Central memory CD8-positive, alpha-beta T cell (primary cell): ENCODE measurements at regions not wholly inside any gene's neighbourhood (a gene's known extent, or its start where the extent isn't known, plus 50 kb on each side); places are given as distances from the start of the nearest gene placed in this dataset.

Source experiments
- ATAC-seq: fragments of 150-1000 bp; cut with Tn5 transposase; replicated peaks from 2 replicates; pipeline ENCODE4 v1.10.0; 2022; ENCODE audit warnings: mild to moderate bottlenecking, moderate FRiP score, moderate number of reproducible peaks; ENCODE audit not compliant: poor library complexity, severe bottlenecking; ENCODE audit errors: extremely low read depth
- DNase-seq, 2 donors: peaks; one replicate each; pipeline ENCODE4 v3.0.0; 2021; ENCODE audit warnings: low spot score in 2 of 2
- H3K27ac Mint-ChIP-seq: one replicate; pipeline ENCODE4 v1.8.0; 2022; ENCODE audit warnings: low read depth, mild to moderate bottlenecking, moderate library complexity, mixed read lengths
- H3K27me3 Mint-ChIP-seq: one replicate; pipeline ENCODE4 v1.8.0; 2022; ENCODE audit warnings: mixed read lengths
- H3K36me3 Mint-ChIP-seq: one replicate; pipeline ENCODE4 v1.8.0; 2022; ENCODE audit warnings: mild to moderate bottlenecking, moderate library complexity, mixed read lengths; ENCODE audit not compliant: insufficient read depth
- H3K4me1 Mint-ChIP-seq: one replicate; pipeline ENCODE4 v1.8.0; 2022; ENCODE audit warnings: mixed read lengths
- H3K4me3 Mint-ChIP-seq: one replicate; pipeline ENCODE4 v1.8.0; 2022; ENCODE audit warnings: mild to moderate bottlenecking, moderate library complexity, mixed read lengths
- H3K9me3 Mint-ChIP-seq: one replicate; pipeline ENCODE4 v1.8.0; 2022; ENCODE audit warnings: mixed read lengths

DNA sequence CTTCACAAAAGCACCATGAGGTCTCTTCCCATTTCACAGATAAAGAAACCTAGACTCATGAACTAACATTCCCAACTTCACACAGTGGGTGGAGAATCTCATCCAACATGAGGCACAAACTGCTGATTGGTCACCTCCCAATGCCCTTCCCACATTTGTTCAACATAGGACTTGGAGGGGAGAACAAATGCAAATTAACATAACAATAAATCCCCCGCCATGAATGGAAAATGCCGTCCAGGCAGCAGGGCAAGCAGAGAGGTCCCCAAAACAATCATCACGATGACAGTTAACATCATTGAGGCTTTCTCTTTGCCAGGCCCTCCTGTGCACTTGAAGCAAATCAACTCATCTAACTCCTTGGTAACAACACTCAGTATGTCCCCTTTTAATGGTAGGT lies 185.3 kb downstream of the TMEM132E start:
- DNase-seq = no peak
- Mint-ChIP-seq H3K4me3 (no peak overlapping the region), H3K27ac (no peak overlapping the region), H3K36me3 (no peaks in the 10 kb centered on the region), H3K27me3 (peaks cover 63% of the 10 kb centered on the region), H3K4me1 (no peaks in the 10 kb centered on the region), H3K9me3 (no peaks in the 10 kb centered on the region)
- ATAC-seq = no peak

DNA sequence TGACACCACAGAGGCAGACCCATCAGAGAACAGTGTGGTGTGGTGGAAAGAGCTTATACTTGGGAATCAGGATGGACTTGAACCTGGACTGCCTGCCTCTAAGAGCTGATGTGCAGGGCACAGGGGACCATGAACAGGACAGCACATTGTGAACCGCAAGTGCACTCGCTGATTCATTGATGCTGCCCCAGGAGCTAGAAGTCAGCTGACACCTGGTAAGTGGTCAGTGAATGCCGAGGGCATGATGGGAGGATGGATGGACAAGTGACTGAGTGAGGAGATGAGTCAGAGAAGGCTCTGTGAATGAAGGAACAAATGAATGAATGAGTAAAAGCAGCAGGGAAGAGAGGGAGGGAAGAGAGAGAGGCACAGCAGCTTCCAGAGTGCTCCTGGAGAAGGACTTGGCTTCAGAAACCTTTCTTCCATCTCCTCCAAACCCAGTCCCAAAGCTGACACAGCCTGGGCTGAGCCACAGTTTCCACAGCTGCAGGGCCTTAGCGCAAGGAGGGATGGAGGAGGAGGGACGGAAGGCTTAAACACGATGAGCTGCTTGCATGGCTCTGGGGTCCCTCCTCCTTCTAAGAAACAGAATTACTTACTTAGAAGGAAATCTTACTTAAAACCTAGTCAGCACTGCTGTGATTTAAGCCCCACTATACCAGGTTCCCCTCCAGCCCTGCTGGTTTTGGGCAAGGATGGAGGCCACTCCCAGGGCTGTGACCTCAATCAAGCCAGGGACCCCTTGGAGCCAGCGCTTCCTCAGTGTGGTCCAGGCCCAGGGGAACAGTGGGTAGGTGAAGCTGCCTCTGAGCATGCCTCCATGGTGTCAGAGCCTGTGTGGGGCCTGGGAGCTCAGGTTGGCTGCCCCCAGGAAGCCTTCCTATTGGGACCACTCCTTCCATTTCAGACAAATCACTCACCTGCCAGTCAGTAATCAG lies 184.6 kb downstream of the TMEM132E start:
- no peak overlapping the region for H3K4me3 Mint-ChIP-seq
- no peaks in the 10 kb centered on the region for H3K4me1 Mint-ChIP-seq
- peaks cover 68% of the 10 kb centered on the region for H3K27me3 Mint-ChIP-seq
- no peaks in the 10 kb centered on the region for H3K9me3 Mint-ChIP-seq
- no peaks in the 10 kb centered on the region for H3K36me3 Mint-ChIP-seq
- H3K27ac Mint-ChIP-seq = no peak overlapping the region
- ATAC-seq (no peak), DNase-seq (no peak)

DNA sequence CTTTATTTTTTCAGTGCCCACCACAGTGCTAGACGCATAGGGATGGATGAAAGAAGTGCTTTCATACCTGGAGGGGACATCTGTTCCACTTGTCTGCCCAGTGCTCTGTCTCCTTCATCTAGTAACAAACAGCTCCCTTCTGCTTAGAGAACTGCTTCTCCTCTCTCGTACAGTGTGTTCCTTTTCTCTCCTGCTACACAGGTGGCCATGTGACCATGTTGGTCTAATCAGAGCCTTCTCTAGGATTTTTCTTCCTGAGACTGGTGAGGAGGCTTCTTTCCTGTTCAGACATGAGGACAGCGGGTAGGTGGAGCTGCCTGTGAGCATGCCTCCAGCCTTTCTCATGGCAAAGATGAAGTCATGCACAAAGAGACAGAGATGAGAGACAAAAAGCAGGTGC lies 182.7 kb downstream of the TMEM132E start:
- DNase-seq = no peak
- Mint-ChIP-seq H3K36me3 (no peaks in the 10 kb centered on the region), H3K4me1 (no peaks in the 10 kb centered on the region), H3K4me3 (no peak overlapping the region), H3K9me3 (no peaks in the 10 kb centered on the region), H3K27me3 (peaks cover 68% of the 10 kb centered on the region), H3K27ac (no peak overlapping the region)
- no peak for ATAC-seq

DNA sequence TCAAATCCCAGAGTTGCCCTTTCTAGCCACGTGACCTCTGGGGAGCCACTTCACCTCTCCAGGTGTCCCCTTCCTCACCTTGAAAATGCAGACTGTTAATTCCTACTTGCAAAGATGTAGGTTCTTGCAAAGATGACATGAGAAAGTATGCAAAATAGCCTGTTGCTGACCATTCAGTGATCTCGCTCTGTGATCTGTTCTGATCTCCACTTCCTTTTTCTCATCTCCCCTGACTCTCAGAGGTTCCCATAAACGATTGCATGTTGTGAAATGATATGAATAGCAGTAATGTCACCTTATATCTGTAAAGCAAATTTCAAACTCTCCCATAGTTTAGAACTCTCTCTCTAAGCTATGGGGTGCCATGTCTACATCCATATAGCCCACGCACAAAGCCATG lies 182.3 kb downstream of the TMEM132E start:
- H3K4me3 Mint-ChIP-seq = no peak overlapping the region
- peaks cover 64% of the 10 kb centered on the region for H3K27me3 Mint-ChIP-seq
- no peak for DNase-seq
- H3K9me3 Mint-ChIP-seq = no peaks in the 10 kb centered on the region
- no peak overlapping the region for H3K27ac Mint-ChIP-seq
- no peaks in the 10 kb centered on the region for H3K36me3 Mint-ChIP-seq
- no peaks in the 10 kb centered on the region for H3K4me1 Mint-ChIP-seq
- ATAC-seq = no peak

DNA sequence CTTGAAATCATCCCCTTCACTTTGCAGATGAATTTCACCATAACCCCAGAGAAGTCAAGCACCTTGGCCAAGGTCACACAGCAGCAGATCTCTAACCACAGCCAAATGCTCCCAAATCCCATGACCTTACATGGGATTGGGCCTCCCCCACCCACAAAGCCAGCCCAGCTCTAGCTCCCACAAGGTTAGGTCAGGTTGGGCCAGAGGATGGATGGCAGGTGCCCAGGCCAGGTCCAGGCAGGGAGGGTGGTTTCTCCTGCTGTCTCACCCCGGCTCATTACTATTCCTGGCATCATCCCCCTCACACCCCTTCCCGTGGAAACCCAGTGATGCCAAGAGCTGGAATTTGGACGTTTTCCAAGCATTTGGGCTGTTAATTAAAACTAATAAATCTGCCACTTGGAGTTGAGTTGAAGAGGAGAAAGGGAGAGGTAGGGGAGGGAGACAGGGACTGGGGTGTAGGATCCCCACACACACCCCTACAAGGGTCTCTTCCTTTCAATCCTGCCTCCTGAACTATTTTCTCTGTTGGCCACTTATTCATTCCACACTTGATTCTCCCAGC lies 181.6 kb downstream of the TMEM132E start:
- H3K36me3 Mint-ChIP-seq = no peaks in the 10 kb centered on the region
- no peaks in the 10 kb centered on the region for H3K9me3 Mint-ChIP-seq
- H3K4me1 Mint-ChIP-seq = no peaks in the 10 kb centered on the region
- no peak overlapping the region for H3K27ac Mint-ChIP-seq
- ATAC-seq = no peak
- H3K4me3 Mint-ChIP-seq = no peak overlapping the region
- no peak for DNase-seq
- H3K27me3 Mint-ChIP-seq = peaks cover 69% of the 10 kb centered on the region

DNA sequence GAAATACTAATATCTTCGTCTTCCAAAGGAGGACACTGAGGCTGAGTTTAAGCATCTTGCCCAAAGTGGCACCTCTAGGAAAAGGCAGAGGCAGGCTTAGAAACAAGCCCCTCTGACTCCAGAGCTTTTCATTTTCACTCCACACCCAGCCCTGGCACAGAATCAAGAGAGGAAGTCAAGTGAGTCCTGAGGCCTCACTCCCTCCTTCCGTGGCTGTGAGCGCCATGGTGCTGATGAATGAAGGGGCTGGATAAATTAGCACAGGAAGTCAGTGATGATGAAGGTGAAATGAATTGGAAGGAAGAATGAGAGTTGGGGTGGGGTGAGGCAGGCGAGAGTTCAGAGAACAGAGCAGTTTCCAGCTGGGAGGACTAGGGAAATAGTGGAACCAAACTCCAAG lies 179.3 kb downstream of the TMEM132E start:
- H3K27me3 Mint-ChIP-seq = peaks cover 80% of the 10 kb centered on the region
- ATAC-seq = no peak
- no peak overlapping the region for H3K27ac Mint-ChIP-seq
- no peaks in the 10 kb centered on the region for H3K36me3 Mint-ChIP-seq
- H3K4me3 Mint-ChIP-seq = no peak overlapping the region
- no peaks in the 10 kb centered on the region for H3K9me3 Mint-ChIP-seq
- no peaks in the 10 kb centered on the region for H3K4me1 Mint-ChIP-seq
- no peak for DNase-seq

DNA sequence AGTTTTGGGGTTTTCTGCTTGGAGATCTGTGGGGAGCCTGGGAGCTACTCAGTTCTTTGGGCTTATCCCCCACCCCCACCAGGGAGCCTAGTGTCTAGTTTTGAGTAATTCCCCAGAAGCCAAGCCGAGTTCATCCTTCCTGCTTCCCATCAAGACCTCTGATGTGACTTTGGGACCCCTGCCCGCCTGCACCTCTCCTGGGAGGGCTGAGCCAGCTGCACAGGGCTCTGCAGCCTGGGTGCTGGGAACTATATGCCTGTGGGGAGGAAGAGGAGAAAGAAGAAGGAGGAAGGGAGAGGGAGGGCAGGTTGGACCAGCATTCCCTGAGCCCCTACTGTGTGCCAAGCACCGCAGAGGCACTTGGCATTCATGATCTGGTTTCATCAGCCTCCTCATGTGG lies 178.9 kb downstream of the TMEM132E start:
- Mint-ChIP-seq H3K36me3 (no peaks in the 10 kb centered on the region), H3K27ac (no peak overlapping the region), H3K4me1 (no peaks in the 10 kb centered on the region), H3K9me3 (no peaks in the 10 kb centered on the region), H3K27me3 (peaks cover 80% of the 10 kb centered on the region), H3K4me3 (no peak overlapping the region)
- no peak for DNase-seq
- ATAC-seq = no peak

DNA sequence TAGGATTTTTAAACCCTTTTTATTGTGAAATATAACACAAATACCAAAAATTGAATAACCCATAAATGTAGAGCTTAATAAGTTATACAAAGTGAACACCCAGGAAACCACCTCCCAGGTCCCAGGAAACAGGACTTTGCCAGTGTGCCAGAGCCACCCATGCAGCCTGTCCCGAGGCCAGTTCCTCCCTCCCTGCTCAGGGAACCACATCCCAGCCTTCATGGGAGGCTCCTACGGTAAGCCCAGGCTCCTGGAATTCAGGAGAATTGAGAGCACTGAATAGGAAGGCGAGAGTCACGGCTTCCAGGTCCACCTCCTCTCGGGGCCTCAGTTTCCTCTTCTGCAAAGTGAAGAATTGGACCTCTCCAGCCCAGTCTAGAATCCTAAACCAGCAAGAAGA lies 178.2 kb downstream of the TMEM132E start:
- Mint-ChIP-seq H3K9me3 (no peaks in the 10 kb centered on the region), H3K4me3 (no peak overlapping the region), H3K27me3 (peaks cover 80% of the 10 kb centered on the region), H3K4me1 (no peaks in the 10 kb centered on the region), H3K27ac (no peak overlapping the region), H3K36me3 (no peaks in the 10 kb centered on the region)
- ATAC-seq = no peak
- DNase-seq = no peak

DNA sequence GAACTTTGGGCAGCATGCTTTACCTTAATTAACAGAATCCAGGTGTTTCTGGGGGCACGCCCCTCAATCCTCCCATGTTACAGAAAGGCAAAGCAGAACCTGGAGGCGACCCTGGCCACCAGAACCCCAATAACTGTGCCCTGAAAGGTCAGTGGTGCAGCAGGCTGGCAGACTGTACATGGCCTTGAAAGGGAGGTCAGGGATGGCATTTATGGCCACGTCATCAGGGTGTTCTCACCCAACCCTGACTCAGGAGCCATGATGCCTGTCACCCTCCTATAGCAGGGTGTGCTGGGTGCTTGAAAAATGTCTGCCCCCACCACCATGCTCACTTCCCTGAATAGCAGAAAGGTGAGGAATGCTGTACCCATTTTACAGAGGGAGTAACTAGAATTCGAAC lies 177.7 kb downstream of the TMEM132E start:
- Mint-ChIP-seq H3K36me3 (no peaks in the 10 kb centered on the region), H3K4me3 (no peak overlapping the region), H3K4me1 (no peaks in the 10 kb centered on the region), H3K9me3 (no peaks in the 10 kb centered on the region), H3K27me3 (peaks cover 80% of the 10 kb centered on the region), H3K27ac (no peak overlapping the region)
- ATAC-seq (no peak), DNase-seq (no peak)

DNA sequence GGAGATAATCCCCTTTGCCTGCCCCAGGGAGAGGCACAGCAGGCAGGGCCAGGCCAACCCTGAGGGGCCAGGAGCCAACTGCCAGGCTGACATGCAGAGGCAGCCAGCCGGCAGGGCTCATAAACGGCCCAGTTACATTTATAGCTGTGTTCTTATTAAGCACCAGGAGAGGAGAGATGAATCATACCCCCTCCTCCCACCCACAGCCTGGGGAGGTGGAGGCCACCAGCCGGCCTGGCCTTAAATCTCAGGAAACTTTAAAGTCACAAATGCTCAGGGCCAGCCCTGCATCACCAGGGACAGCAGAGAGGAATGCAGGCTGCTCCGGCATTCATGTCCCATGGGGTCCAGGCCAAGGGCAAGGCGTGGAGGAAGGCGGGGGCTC lies 177.2 kb downstream of the TMEM132E start:
- ATAC-seq = no peak
- no peak for DNase-seq
- Mint-ChIP-seq H3K36me3 (no peaks in the 10 kb centered on the region), H3K4me1 (no peaks in the 10 kb centered on the region), H3K27me3 (peaks cover 78% of the 10 kb centered on the region), H3K9me3 (no peaks in the 10 kb centered on the region), H3K27ac (no peak overlapping the region), H3K4me3 (no peak overlapping the region)

DNA sequence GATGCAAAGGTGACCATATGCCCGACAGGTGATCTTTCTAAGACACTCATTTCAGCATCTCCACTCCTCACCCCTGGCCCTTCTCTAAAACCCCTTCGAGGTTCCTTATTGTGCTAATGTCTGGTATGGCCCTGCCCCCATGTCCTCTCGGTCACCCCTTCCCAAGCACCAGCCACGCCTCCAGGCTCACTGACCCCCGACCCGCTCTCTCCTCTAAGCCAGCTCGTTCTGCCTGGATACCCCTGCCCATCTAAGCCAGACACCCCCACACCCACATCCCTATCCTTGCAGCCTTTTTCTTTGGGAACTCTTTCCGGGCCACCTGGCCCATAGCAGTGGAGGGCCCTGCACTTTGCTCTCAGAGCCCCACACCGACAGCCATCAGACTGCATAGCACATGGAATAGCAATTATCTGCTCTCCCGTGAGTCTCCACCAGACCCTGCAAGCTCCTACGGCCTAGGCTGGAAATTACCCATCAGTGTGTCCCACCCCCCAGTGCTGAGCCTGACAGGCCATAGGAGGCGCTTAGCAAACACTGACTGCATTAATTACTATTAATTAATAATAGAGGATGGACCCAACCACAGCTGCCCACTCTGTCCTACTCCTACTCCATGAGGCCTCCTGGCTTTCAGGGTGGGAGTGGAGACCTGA lies 176.7 kb downstream of the TMEM132E start:
- no peaks in the 10 kb centered on the region for H3K4me1 Mint-ChIP-seq
- peaks cover 72% of the 10 kb centered on the region for H3K27me3 Mint-ChIP-seq
- H3K36me3 Mint-ChIP-seq = no peaks in the 10 kb centered on the region
- H3K9me3 Mint-ChIP-seq = no peaks in the 10 kb centered on the region
- H3K27ac Mint-ChIP-seq = no peak overlapping the region
- no peak for ATAC-seq
- H3K4me3 Mint-ChIP-seq = no peak overlapping the region
- DNase-seq = no peak

DNA sequence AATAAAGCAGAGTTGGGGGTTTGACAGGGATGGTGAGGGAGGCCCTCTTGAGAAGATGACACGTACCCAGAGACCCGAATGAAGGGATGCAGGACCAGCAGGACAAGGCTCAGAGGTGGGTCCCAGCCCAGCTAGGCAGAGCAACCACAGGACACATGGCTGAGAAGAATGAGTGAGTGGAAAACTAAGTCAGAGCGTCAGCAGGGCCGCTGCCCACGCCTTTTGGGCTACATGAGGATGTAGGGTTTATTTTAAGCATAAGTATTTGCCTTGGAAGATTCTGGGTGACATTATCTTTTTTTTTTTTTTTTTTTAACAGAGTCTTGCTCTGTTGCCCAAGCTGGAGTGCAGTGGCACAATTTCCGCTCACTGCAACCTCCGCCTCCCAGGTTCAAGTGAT lies 176.0 kb downstream of the TMEM132E start:
- no peaks in the 10 kb centered on the region for H3K4me1 Mint-ChIP-seq
- peaks cover 73% of the 10 kb centered on the region for H3K27me3 Mint-ChIP-seq
- H3K9me3 Mint-ChIP-seq = no peaks in the 10 kb centered on the region
- no peak overlapping the region for H3K27ac Mint-ChIP-seq
- H3K4me3 Mint-ChIP-seq = no peak overlapping the region
- H3K36me3 Mint-ChIP-seq = no peaks in the 10 kb centered on the region
- ATAC-seq (no peak), DNase-seq (no peak)

DNA sequence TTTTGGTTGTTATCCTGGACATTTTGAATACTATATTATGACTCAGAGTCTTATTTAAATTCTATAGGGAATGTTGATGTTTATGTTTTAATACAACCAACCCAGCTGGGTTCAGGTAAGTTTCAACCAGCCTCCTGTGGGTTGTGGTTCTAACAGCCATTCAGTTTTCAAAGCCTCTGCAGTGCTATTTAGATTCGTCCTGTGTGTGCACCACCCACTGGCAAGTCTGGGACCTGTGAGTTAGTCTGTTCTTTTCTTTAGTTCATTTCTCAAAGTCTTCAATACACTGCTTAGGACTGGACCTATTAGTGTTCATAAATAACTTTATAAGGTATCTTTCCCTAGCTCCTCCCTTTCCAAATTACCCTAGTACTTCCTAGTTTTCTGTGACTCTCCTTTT lies 170.6 kb downstream of the TMEM132E start:
- DNase-seq = no peak
- Mint-ChIP-seq H3K4me1 (no peaks in the 10 kb centered on the region), H3K27ac (no peak overlapping the region), H3K27me3 (peaks cover 86% of the 10 kb centered on the region), H3K4me3 (no peak overlapping the region), H3K36me3 (no peaks in the 10 kb centered on the region), H3K9me3 (no peaks in the 10 kb centered on the region)
- ATAC-seq = no peak
